IMR-90 (cell line): ENCODE measurements at regions not wholly inside any gene's neighbourhood (a gene's known extent, or its start where the extent isn't known, plus 50 kb on each side); places are given as distances from the start of the nearest gene placed in this dataset.
A peak's percentile ranks its signal among the peaks of the same experiment; 100 is the strongest.

Source experiments
- ATAC-seq: fragments of 200-7000 bp; cut with Tn5 transposase; 2 replicates; pipeline ENCODE4 v1.9.1; 2020; ENCODE audit warnings: low read depth, mild to moderate bottlenecking, moderate library complexity
- BruUV-seq: library from RNA; stranded (reverse); fragments of 400-500 nt; replicated peaks from 2 replicates; lab custom pipeline; 2021; lab: Mats Ljungman, UMichigan
- CTCF ChIA-PET: fragments of 300-600 bp; formaldehyde crosslinking; extraction: SDS; loops from one replicate; lab custom pipeline; 2021; ENCODE audit warnings: antibody characterized with exemption; lab: Yijun Ruan, JAX
- POLR2A ChIA-PET: fragments of 300-600 bp; sonication (Branson Sonifier 250); formaldehyde crosslinking; loops from one replicate; lab custom pipeline; 2022; ENCODE audit warnings: antibody characterized with exemption; ENCODE audit not compliant: unreplicated experiment; lab: Charles Lee
- DNase-seq: peaks from one replicate; pipeline ENCODE4 v3.0.0; 2013
- H2AFZ ChIP-seq: replicated peaks from 2 replicates; pipeline ENCODE3; 2013; ENCODE audit warnings: low read length, mild to moderate bottlenecking; ENCODE audit not compliant: poor library complexity
- H2AK5ac ChIP-seq: 2 replicates; pipeline ENCODE4 v1.6.1; 2013; ENCODE audit warnings: low read depth, low read length, inconsistent platforms
- H2AK9ac ChIP-seq: replicated peaks from 2 replicates; pipeline ENCODE3; 2013; ENCODE audit warnings: mild to moderate bottlenecking, low read depth, low read length, moderate library complexity; ENCODE audit not compliant: poor library complexity
- H2BK120ac ChIP-seq: 2 replicates; pipeline ENCODE4 v1.6.1; 2013; ENCODE audit warnings: low read depth, low read length, inconsistent platforms
- H2BK15ac ChIP-seq: 3 replicates; pipeline ENCODE4 v1.6.1; 2013; ENCODE audit warnings: low read depth, low read length, inconsistent platforms
- H2BK20ac ChIP-seq: 2 replicates; pipeline ENCODE4 v1.6.1; 2013; ENCODE audit warnings: low read depth, mild to moderate bottlenecking, inconsistent platforms, low read length, moderate library complexity
- H2BK5ac ChIP-seq: 2 replicates; pipeline ENCODE4 v1.6.1; 2013; ENCODE audit warnings: mild to moderate bottlenecking, low read depth, low read length, inconsistent platforms; ENCODE audit not compliant: poor library complexity, severe bottlenecking
- H3K14ac ChIP-seq: replicated peaks from 2 replicates; pipeline ENCODE4 v1.6.1; 2013; ENCODE audit warnings: low read depth, low read length, inconsistent platforms
- H3K18ac ChIP-seq: 2 replicates; pipeline ENCODE4 v1.6.1; 2013; ENCODE audit warnings: low read depth, low read length, control low read depth
- H3K23ac ChIP-seq: 2 replicates; pipeline ENCODE4 v1.6.1; 2013; ENCODE audit warnings: low read depth, low read length, inconsistent platforms
- H3K27ac ChIP-seq: 2 replicates; pipeline ENCODE4 v1.5.1; 2013; ENCODE audit warnings: mild to moderate bottlenecking, control low read depth, low read length; ENCODE audit not compliant: insufficient read depth
- H3K27me3 ChIP-seq: 2 replicates; pipeline ENCODE4 v1.6.1; 2013; ENCODE audit warnings: low read length; ENCODE audit not compliant: control insufficient read depth, insufficient read depth
- H3K36me3 ChIP-seq: 2 replicates; pipeline ENCODE4 v1.6.1; 2013; ENCODE audit warnings: low read length, mixed read lengths; ENCODE audit not compliant: control insufficient read depth, insufficient read depth
- H3K4ac ChIP-seq: 2 replicates; pipeline ENCODE4 v1.6.1; 2013; ENCODE audit warnings: low read depth, low read length, inconsistent platforms
- H3K4me1 ChIP-seq: 2 replicates; pipeline ENCODE4 v1.6.1; 2013; ENCODE audit warnings: low read length, mixed read lengths; ENCODE audit not compliant: control insufficient read depth, insufficient read depth
- H3K4me2 ChIP-seq: 2 replicates; pipeline ENCODE4 v1.6.1; 2013; ENCODE audit warnings: low read depth, mild to moderate bottlenecking, control low read depth, low read length, moderate library complexity
- H3K4me3 ChIP-seq: 2 replicates; pipeline ENCODE4 v1.5.1; 2013; ENCODE audit warnings: low read depth, mild to moderate bottlenecking, control low read depth, low read length, moderate library complexity; ENCODE audit not compliant: insufficient read depth
- H3K56ac ChIP-seq: 2 replicates; pipeline ENCODE4 v1.6.1; 2013; ENCODE audit warnings: low read length, inconsistent platforms; ENCODE audit not compliant: insufficient read depth; ENCODE audit errors: extremely low read depth
- H3K79me1 ChIP-seq, 2 experiments: 2 replicates each; pipeline ENCODE4 v1.6.1; 2013; ENCODE audit warnings: low read length in 2 of 2, inconsistent platforms in 1 of 2, low read depth in 1 of 2
- H3K9ac ChIP-seq: 2 replicates; pipeline ENCODE4 v1.6.1; 2013; ENCODE audit warnings: low read depth, low read length, control low read depth
- H3K9me1 ChIP-seq: 2 replicates; pipeline ENCODE4 v1.6.1; 2013; ENCODE audit warnings: low read length, inconsistent platforms; ENCODE audit not compliant: insufficient read depth
- H3K9me3 ChIP-seq: 2 replicates; pipeline ENCODE4 v1.6.1; 2013; ENCODE audit warnings: low read length; ENCODE audit not compliant: control insufficient read depth, insufficient read depth
- H4K20me1 ChIP-seq: 2 replicates; pipeline ENCODE4 v1.6.1; 2013; ENCODE audit warnings: low read length, inconsistent platforms; ENCODE audit not compliant: insufficient read depth
- H4K5ac ChIP-seq: 2 replicates; pipeline ENCODE4 v1.6.1; 2013; ENCODE audit warnings: mild to moderate bottlenecking, low read depth, low read length, control low read depth
- H4K8ac ChIP-seq, 2 experiments: 2 replicates each; pipeline ENCODE4 v1.6.1; 2013; ENCODE audit warnings: low read depth in 2 of 2, low read length in 2 of 2, control low read depth in 1 of 2, inconsistent platforms in 1 of 2
- H4K91ac ChIP-seq: 2 replicates; pipeline ENCODE4 v1.6.1; 2013; ENCODE audit warnings: low read depth, low read length, inconsistent platforms; ENCODE audit not compliant: insufficient read depth
- CEBPB ChIP-seq: IDR thresholded peaks from 2 replicates; pipeline ENCODE4 v1.6.1; 2012; ENCODE audit warnings: low read depth, low read length, improper control_type of control experiment
- CTCF ChIP-seq: conservative IDR thresholded peaks from 2 replicates; pipeline ENCODE4 v1.5.1; 2012; ENCODE audit warnings: mild to moderate bottlenecking, low read depth, low read length, improper control_type of control experiment
- FOS ChIP-seq: fragments of 150-350 bp; IDR thresholded peaks from 2 replicates; pipeline ENCODE4 v1.6.1; 2016; ENCODE audit warnings: low read depth, low read length
- WGBS, 2 experiments: methylation state at CpG; one replicate each; pipeline versions ENCODE4 v1.1.5 to v1.1.7; 2013; ENCODE audit warnings: missing lambda C conversion rate in 2 of 2; ENCODE audit not compliant: insufficient read length in 1 of 2; ENCODE audit errors: extremely low coverage in 2 of 2; 5-methylcytosine and 5-hydroxymethylcytosine counted together
- dilution Hi-C: fragments of 300-500 bp; cut with HindIII; formaldehyde crosslinking; loops from one replicate; pipeline ENCODE4 v1.14.3; 2018; ENCODE audit warnings: low sequenced_read_pairs; ENCODE audit not compliant: unreplicated experiment
- in situ Hi-C: fragments of 300-500 bp; cut with MboI; formaldehyde crosslinking; loops from 3 replicates; pipeline ENCODE4 v1.14.3; 2019; ENCODE audit warnings: low sequenced_read_pairs, inconsistent platforms, mixed read lengths
- intact Hi-C: fragments of 100-400 bp; cut with micrococcal nuclease; formaldehyde crosslinking; loops from 2 replicates; pipeline ENCODE4 v1.10.0; 2022

- BruUV-seq = no TSS peak
- CTCF ChIA-PET = interaction anchor here (1.4 kb wide), 1 partner anchor 34 kb away, joined by 3 read pairs; no protein-coding TSS in a partner anchor
- Histone ChIP-seq H4K91ac (peak overlapping the region; percentile 91), H2BK20ac (peak overlapping the region; percentile 98), H2AK5ac (peak overlapping the region; percentile 95), H3K4me2 (peak overlapping the region; percentile 61), H2BK15ac (peak overlapping the region; percentile 97), H3K27me3 (no peaks in the 10 kb centered on the region), H4K8ac (peak overlapping the region; percentile 79 to 91), H3K4me1 (peaks cover 30% of the 10 kb centered on the region), H2AK9ac (peak overlapping the region; percentile 2), H3K23ac (peak overlapping the region; percentile 87), H3K56ac (peak overlapping the region; percentile 64), H3K14ac (peak overlapping the region; percentile 93), H2AFZ (peak overlapping the region; percentile 67), H3K4me3 (no peak overlapping the region), H4K20me1 (no peaks in the 10 kb centered on the region), H4K5ac (peak overlapping the region; percentile 91), H3K27ac (peak overlapping the region; percentile 62), H2BK5ac (peak overlapping the region; percentile 92), H3K79me1 (peaks cover 0 to 15% of the 10 kb centered on the region in 2 experiments; a peak in 1 of 4 replicates), H3K9me1 (peaks cover 37% of the 10 kb centered on the region), H3K9ac (no peak overlapping the region), H2BK120ac (peak overlapping the region; percentile 97), H3K18ac (peak overlapping the region; percentile 48; the same call in 1 of the 2 replicates), H3K9me3 (no peaks in the 10 kb centered on the region; the same call in 1 of the 2 replicates), H3K4ac (peak overlapping the region; percentile 92), H3K36me3 (no peaks in the 10 kb centered on the region)
- intact Hi-C loops = loop anchor here (2.0 kb wide), 1 partner anchor 18 kb away; no protein-coding TSS in a partner anchor
- WGBS, 2 experiments = 0% methylated on average over 2 of the region's 3 CpGs; no CpG with 5 or more reads in 1 of the 2 experiments
- POLR2A ChIA-PET = no interaction called here
- TF ChIP-seq CEBPB = peak; percentile 26; the same call in 1 of the 2 replicates
- TF ChIP-seq FOS = no peak
- no peak for TF ChIP-seq CTCF
- DNase-seq (peak; percentile 72), ATAC-seq (peak; percentile 46)
- dilution Hi-C loops = no loop called here
- in situ Hi-C loops = no loop called here
Measured at GRCh38 chr2:172251231-172251630, 148.5 kb upstream of the DLX2 start.
